ENCODE measurements at regions not wholly inside any gene's neighbourhood (a gene's known extent, or its start where the extent isn't known, plus 50 kb on each side); places are given as distances from the start of the nearest gene placed in this dataset.

DNA sequence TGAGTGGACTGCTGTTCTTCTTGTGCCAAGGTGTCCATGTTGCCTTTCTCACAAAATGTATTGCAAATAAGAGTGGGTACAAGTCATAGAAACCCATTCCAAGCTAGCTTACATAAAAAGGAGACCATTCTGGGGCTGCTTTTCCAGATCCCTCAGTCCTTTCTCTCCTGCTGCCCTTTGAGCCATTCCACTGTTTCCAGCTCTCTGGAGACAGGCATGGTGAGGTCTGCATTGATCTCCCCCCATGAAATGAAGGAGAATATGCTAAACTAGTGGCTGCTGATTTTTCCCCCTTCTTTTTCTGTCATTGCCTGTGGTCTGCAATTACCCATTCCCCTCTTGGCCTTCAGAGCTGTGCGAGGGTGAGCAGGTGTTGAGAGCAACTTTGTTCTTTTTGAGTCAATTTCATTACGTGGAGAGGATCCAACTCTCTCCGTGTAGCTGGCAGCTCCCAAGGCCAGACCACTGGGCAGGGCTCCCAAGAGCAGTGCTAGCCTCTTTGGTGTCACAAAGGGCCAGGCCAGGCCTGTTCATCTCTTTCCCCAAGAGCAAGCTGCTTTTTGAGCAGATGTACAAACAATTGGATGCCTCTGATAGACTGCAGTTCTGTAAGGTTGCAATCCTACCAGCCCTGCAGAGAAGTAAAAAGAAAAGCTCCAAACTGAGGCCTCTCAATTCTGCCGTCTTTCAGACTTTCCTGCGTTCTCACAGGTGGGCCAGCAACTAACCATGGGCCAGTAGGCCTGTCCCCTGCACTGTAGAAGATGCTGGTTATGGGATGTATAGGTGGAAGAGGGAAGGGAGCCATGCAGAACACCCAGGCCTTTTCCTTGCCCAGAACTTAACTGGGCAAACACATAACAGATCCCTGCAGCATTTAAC is 96.1 kb upstream of the ARMC2 start:
- in situ Hi-C loops (cut with MboI; ENCODE audit: low sequenced_read_pairs), result no loop called here

DNA sequence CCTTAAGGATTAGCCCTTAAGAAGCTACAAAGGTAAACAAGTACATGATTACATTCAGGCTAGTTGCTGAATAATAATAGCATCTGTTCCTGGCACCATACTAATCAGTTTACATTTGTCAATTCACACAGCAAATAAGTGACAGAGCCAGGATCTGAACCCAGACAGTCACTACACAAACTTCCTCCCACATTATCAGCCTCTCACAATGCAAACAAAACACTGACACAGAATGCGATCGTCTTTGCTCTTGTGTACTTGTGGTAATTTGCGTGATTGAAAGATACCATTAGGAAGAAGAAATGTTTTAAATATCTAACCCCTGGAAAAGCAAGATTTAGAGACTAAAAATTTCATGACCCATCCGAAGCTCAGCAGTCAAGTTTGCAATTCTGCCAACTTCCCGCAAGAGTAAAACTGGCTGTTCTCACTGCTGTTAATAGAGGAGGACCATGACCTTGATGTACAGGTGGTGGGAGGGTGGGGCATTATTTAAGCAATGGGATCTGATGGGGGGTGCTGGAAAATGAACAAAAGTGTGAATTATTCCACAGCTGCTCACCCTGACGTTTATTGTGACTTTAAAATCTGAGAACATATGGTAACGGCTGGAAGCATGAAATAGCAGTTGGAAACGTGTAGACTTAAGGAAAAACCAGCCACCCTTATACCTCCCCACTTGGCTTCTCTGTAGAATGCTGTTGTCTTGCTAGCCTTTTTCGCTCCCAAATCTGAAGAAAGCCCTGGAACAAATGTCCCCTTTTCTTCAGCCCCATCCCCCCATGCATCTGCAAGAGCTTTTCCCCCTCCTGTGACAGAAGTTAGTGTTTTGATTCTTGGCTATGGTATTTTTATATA is 95.3 kb upstream of the ARMC2 start:
- in situ Hi-C loops (cut with MboI; ENCODE audit: low sequenced_read_pairs), result no loop called here

DNA sequence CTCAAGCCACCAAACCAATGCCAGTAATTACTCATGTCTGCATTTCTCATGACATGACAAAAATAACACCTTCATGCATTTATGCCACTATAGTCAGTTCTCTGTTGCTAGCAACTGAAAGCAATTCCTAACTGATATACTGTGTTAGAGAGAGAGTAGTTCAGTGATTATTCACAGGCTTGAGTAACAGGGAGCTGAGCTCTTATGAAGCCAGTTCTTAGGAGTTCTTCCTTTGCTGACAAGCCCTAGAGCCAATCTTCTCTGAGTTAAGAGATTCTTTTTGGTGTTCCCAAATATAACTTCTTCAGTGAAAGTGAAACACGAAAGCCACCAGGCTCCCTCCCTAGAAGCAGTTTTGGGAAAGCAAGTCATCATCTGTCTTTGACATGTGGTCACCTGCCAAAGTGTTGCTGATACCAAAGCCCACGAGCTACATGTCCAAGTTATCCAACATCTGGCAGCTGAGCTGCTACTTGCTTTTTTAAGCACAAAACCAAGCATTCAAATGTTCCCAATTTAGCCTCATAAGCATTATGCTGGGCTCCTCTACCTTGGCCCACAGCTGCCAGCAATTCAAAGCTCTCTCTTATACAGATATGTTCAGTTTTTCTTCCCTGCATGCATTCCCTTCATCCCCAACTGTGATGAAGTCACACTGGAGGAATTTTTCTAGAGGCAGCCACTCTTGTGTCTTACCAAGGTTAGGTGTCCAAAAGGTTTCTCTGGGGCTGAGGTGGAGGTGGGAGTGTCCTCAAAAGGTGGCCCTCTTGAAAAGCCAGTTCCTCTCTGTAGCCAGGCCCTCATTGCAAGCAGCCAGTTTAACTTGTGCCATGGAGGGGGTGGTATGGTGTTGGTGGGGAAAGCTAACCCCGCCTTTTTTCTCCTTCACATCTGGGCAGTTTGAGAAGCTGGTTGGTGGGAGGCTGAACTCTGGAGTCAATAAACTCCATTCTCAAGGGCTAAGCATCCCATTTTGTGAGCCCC is 92.7 kb upstream of the ARMC2 start:
- in situ Hi-C loops (cut with MboI; ENCODE audit: low sequenced_read_pairs), result no loop called here

DNA sequence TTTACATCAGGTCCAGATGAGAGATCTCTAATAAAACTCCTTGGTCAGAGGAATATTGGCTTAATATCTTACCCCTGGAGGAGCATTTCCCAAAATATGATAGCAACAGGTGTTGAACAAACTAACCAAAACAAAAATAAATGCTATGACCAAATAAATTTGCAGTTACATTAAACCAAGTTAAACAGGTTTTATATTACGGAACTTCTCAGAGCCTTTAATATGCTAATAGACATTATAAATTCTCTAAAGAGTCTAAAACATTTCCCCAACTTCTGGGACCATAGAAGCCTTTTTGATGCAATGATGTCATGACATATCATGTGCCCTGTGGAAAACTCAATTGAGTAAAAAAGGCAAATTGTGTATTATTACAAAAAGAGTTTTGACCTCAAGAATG is 90.9 kb upstream of the ARMC2 start:
- in situ Hi-C loops (cut with MboI; ENCODE audit: low sequenced_read_pairs), result no loop called here

DNA sequence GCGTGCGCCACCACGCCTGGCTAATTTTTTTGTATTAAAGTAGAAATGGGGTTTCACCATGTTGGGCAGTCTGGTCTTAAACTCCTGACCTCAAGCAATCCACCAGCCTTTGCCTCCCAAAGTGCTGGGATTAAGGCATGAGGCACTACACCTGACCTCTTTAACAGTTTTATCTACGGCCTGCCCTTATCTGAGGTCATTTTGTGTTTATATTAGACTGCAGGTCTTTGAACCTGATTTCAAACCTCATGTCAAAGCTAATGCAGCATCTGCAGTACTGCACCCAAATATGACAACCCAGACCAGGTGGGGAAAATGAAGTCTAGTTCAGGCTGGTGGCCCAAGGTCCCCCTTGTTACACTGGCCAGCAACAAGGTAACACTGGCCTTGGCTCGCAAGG is 89.3 kb upstream of the ARMC2 start:
- in situ Hi-C loops (cut with MboI; ENCODE audit: low sequenced_read_pairs), result no loop called here

DNA sequence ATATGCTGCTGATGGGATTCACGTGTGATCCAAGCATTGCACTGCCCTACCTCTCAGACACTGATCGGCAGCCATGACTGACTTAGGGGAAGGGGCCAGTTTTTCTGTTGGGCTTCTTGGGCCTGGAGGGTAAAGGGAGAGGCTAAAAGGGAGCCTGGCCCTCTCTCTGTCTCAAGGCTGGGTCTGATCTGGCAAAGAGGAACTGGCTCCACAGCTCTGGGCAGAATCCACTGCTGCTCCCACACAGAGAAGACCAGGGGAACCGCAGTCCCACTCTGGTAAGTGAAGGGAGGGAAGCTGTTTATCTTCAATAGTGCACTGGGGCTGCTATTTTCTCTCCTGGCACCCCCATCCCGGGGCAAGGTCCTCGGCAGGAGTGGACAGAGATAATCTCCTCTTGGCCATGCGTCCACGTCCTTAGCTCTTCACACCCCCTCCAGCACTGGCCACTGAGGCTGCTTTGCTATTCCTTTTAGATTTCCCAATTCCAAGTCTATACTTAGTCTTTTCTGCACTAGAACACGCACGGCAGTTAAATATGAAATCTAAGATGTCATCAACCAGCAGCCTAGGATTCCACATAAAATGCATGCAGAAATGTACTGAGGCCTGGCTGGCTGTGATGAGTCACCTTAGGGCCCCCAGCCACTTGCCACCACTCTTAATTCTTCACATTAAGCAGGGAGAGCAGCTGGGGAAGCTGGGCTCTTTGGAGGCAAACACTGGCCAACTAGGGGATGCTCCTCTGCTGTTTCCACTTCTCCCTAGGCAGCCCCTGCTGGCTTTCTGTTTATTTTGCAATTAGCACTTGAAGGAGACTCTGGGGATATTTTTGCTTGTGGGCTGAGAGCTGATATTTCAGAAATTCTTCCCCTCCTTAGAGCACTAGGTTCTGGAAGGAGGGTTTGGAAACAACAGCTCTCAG is 87.8 kb upstream of the ARMC2 start:
- in situ Hi-C loops (cut with MboI; ENCODE audit: low sequenced_read_pairs), result no loop called here

DNA sequence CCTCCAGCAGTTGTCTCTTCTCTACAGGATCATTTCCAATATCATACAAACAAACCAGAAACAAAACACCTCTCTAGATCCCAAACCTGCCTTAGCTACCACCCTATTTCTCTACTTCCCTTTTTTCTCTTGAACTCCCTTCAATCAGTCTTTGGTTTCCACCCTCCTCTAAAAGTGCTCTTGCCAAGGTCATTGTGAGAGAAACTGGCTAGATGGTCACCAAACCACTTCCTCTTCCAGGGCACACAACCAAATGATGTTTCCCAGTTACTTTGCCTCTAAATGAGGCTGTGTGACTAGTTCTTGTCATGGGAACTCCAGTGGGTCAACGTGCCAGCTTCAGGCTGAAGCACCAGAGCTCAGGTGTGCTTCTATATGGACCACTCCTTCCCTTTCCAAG is 85.8 kb upstream of the ARMC2 start:
- in situ Hi-C loops (cut with MboI; ENCODE audit: low sequenced_read_pairs), result no loop called here

DNA sequence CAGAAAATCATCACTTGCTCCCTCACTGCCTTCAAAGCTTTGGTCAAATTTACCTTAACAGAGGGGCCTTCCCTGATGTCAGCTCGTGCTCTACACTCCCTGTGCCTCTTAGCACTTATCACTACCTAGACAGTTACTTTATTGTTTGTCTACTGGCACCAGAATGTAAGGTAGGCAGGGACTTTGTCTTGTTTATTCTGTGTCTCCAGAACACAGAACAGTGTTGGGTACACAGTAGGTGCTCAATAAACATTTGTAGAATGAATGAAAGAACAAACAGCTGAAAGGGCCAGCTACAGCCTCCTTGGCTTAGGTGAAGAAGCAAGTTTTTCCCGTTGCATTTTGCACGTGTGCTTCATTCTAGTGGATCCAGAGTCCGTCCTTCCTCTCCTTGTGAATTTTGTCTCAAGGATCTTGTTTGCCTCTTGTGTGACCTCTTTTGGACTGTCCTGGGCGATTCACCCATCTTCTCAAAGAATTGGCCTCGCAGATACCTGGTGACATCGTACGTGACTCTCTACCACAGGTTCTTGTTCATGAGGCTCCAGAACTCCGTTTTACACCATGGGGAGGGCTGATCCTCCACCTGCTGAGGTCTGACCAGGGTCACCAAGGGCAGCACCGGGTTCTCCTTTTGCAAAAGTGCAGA is 84.2 kb upstream of the ARMC2 start:
- in situ Hi-C loops (cut with MboI; ENCODE audit: low sequenced_read_pairs), result no loop called here

DNA sequence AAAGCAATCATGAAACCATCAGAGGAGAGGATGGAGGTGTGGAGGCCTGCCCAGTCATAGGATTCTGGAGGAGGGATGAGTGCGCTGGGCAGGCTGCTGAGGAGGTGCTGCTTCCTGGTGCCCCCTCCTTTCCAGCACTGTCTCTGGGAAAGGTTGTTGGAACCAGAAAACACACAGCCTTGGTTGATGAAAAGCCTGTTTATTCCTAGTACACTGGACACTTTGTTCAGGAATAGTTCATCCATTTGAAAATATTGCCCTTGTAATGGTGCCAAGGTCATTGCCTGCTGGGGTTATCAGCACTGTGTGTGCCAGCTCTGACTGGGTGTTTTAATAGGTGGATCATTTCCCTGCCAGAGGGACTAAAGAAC is 83.7 kb upstream of the ARMC2 start:
- in situ Hi-C loops (cut with MboI; ENCODE audit: low sequenced_read_pairs), result no loop called here

DNA sequence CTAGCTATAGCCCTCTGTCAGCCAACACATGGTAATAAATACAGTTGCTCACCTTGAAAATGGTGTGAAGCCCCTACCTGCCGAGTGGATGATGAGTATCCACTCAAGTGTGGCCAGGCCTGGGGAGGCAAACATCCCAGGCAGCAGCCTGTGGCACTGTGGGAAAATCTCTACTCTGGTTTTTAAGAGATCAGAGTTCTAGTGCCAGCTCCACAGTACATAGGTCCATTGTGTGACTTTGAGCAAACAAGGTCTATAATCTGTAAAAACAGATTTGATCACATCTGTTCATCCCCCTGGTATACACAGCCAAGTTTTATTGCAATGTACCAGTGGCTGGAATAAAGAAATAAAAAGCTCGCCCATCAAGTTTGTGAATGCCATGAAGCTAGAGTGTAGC is 82.7 kb upstream of the ARMC2 start:
- in situ Hi-C loops (cut with MboI; ENCODE audit: low sequenced_read_pairs), result no loop called here

DNA sequence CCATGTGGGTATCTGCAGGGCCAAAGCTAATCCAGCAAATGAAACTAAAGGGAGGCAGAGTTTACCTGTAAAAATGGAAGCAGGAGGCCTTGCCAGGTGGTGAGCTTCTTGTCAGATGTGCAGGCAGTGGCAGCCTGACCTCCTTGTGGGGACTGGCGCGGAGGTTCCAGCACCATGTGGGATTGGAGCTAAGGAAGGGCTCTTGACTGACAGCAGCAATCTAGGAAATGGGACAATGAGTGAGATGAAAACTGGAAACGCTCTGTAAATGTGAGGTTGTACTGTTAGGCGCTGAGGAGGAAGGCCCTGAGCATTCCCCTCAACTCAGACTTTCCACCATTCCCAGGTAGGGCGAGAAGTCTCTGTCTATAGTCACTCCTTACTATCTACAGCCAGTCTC is 81.8 kb upstream of the ARMC2 start:
- in situ Hi-C loops (cut with MboI; ENCODE audit: low sequenced_read_pairs), result no loop called here

DNA sequence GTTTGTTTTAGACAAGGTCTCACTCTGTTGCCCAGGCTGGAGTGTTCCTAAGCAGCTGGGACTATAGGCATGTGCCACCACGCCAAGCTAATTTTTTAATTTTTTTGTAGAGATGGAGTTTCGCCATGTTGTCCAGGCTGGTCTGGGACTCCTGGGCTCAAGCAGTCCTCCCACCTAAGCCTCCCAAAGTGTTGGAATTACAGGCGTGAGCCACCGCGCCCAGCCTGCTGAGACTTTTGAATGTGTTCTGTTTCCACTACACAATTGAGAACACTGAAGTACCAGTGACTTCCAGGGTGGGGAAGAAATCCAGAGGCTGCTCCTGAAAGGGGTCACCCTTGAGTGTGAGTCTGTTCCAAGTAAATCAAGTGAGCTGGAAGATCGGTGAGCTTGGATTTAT is 81.3 kb upstream of the ARMC2 start:
- in situ Hi-C loops (cut with MboI; ENCODE audit: low sequenced_read_pairs), result no loop called here

DNA sequence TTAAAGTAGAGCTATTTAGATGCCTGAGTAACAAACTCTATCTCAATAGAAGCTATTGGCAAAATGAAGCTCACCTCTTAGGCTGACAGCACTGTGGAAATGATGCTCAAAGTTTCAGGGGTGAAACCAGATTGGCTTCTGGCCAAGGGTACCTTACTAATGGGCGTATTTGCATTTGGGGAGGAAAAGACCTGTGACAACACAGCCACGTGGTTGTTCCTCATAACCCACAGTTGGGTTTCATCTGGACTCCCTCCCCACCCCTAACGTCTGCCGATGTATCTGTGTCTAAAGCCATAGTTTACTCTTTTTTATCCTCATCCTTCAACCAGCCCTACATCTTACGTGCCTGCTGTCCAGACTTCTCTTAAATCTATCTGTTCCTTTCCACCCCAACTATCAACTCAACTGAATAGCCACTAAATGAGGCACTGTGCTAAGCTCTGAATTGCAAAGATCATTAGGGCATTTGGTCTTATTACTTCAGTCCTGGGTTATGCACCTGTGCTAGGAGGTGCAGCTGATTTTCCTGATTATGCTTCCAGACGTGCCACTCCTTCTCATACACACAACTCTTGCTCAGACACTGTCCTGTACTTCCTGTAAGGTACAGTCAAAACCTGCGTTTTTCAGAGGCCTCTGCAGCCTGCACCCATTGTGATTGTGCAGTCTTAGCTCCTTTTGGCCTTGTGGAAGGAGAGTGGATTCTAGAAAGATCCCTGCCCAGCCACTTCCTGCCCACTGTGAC is 80.6 kb upstream of the ARMC2 start:
- in situ Hi-C loops (cut with MboI; ENCODE audit: low sequenced_read_pairs), result no loop called here

DNA sequence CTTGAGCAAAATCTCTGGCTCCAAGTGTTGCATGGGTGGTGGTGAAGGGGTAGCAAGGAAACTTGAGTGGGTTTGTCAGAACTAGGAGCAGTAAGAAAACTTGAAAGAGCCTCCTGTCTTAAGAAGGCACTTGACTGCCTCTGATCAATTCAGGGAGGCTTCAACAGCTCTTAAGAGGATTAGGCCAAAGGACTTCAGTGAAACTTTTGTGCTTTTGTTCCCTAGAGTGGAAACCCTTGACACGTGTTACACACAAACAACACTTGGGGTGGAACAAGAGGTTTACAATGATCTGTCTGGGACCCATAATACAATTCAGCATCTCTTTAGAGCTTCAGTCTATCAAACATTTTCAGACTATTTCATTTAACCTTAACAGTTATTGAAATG is 80.1 kb upstream of the ARMC2 start:
- in situ Hi-C loops (cut with MboI; ENCODE audit: low sequenced_read_pairs), result no loop called here

DNA sequence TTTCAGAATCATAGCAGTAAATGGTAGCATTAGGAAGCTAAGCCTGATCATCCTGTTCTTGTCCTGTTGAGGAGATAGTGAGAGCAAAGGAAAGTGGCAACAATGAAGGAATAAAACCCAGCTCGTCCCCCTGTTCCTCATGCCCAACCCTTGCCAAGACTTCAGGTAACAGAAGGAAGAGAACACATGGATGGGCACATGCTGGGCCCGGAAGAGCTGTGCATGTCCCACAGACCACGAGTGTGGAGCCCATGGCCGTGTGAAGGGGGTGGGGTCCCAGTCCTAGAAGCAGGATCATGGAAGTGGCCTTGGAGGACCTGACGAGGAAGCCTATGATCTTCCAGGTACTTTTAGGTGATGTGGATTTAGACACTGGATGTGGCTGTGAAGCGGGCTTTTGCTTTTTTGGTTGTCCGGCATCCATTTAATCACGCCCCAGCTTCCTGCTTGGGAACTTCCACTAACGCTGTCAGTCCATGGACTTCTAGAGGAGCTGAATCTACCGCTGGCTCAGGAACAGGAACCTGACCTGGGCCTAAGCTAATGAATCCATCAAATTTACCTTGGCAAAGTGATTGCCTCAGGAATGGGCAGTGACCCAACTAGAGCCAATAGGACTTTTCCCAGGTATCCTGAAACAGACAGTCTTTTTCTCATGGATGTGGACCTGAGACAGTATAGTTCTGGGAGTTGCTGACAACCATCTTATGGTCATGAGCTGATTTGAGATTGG is 79.3 kb upstream of the ARMC2 start:
- in situ Hi-C loops (cut with MboI; ENCODE audit: low sequenced_read_pairs), result no loop called here

DNA sequence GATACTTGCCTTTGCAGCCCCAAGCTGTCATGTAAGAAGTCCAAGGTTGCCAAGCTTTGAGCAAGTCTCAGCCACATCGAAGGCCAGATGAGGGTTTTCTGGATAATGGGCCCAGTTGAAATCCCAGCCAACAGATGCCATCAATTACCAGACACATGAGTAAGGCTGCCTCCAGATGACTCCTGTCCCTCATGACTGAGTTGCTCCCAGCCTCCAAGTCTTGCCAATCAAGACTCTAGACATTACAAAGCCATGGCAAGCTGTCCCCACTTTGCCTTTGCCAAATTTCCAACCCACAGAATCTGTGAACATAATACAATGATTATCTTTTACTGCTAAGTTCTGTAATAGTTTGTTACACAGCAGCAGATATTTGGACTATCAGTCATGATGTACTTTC is 76.8 kb upstream of the ARMC2 start:
- in situ Hi-C loops (cut with MboI; ENCODE audit: low sequenced_read_pairs), result no loop called here

DNA sequence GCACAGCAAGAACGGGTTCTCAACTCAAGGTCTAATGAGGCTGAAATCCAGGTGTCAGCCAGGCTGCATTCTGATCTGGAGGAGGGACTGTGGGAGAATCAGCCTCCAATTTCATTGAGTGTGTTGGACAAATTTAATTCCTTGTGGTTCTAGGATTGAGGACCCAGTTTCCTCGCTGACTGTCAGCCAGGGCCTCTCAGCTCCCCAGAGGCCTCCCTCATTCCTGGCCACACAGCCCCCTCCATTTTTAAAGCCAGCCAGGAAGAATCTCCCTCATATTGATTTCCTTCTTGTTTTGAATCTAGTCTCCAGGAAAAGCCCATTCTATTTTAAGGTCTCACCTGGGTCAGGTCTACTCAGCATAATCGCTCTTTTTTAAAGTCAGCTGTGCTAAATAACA is 73.7 kb upstream of the ARMC2 start:
- in situ Hi-C loops (cut with MboI; ENCODE audit: low sequenced_read_pairs), result no loop called here

DNA sequence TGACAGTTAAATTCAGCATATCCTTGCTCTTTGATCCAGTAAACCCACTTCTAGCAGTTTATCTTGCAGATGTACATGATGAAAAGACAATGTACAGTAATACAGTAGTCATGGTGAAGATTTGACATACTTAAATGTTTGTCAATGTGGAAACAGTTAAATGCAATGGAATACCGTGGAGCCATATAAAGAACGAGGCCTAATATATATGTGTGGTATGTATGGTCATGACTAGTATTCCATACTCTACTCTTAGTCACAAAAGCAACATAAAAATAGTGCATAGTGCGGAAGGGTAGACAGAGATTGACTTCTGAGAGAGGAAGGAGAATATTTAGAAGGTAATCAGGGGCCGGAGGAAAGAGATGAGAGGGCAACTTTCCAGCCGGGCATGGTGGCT is 70.7 kb upstream of the ARMC2 start:
- in situ Hi-C loops (cut with MboI; ENCODE audit: low sequenced_read_pairs), result no loop called here

All from HL-60/S4 (cell line).